Testis (tissue), 2 donors: ENCODE measurements at regions not wholly inside any gene's neighbourhood (a gene's known extent, or its start where the extent isn't known, plus 50 kb on each side); places are given as distances from the start of the nearest gene placed in this dataset.

Experiments
- DNase-seq: peaks from one replicate; pipeline ENCODE4 v3.0.0-alpha.2; 2019
- H3K27ac ChIP-seq, 2 donors: fragments of 200-600 bp; sonication (generic); one replicate each; pipeline ENCODE4 v1.5.1; 2019
- H3K27me3 ChIP-seq: fragments of 200-600 bp; sonication (generic); one replicate; pipeline ENCODE4 v1.5.1; 2019
- H3K36me3 ChIP-seq: fragments of 200-600 bp; sonication (generic); one replicate; pipeline ENCODE4 v1.5.1; 2017; ENCODE audit warnings: low read depth; ENCODE audit errors: missing control alignments
- H3K4me1 ChIP-seq: fragments of 200-600 bp; sonication (generic); one replicate; pipeline ENCODE4 v1.5.1; 2019
- H3K4me3 ChIP-seq, 2 donors: fragments of 200-600 bp; sonication (generic); one replicate each; pipeline ENCODE4 v1.5.1; 2017 to 2019
- H3K9me3 ChIP-seq: fragments of 200-600 bp; sonication (generic); one replicate; pipeline ENCODE4 v1.5.1; 2017
- POLR2A ChIP-seq: fragments of 450-650 bp; IDR thresholded peaks from one replicate; pipeline ENCODE4 v1.6.1; 2017; ENCODE audit warnings: antibody characterized with exemption, mild to moderate bottlenecking, moderate library complexity
- WGBS, 2 donors: methylation state at CpG; one replicate each; pipeline ENCODE4 v1.1.5; 2018; 5-methylcytosine and 5-hydroxymethylcytosine counted together
- intact Hi-C: fragments of 100-400 bp; cut with DNase I; formaldehyde crosslinking; loops from one replicate; pipeline ENCODE4 v1.15.1; 2023; ENCODE audit warnings: low total_unique reads
- TF ChIP-seq, protein P1 (sequence below), 3 experiments: fragments of 450-650 bp in 2 of 3; fragments of 200-600 bp in 1 of 3; sonication (generic) in 1 of 3; IDR thresholded peaks; one replicate each; pipeline ENCODE4 v1.5.1; 2016 to 2019; ENCODE audit warnings: antibody characterized with exemption in 3 of 3, mild to moderate bottlenecking in 2 of 3, moderate library complexity in 1 of 3

GRCh38 chr5:88551724-88552345 lies 283.2 kb upstream of the TMEM161B start:
- no peaks in the 10 kb centered on the region for H3K36me3 ChIP-seq
- no peaks in the 10 kb centered on the region for H3K9me3 ChIP-seq
- no peak overlapping the region for H3K27ac ChIP-seq
- 27 to 29% methylated on average over 10 of the region's 10 CpGs for whole genome bisulfite sequencing, 2 donors
- intact Hi-C loops: no loop called here
- H3K4me3 ChIP-seq: no peak overlapping the region
- no peaks in the 10 kb centered on the region for H3K27me3 ChIP-seq
- no peak for DNase-seq
- no peak for TF ChIP-seq POLR2A
- TF ChIP-seq, protein P1, sequence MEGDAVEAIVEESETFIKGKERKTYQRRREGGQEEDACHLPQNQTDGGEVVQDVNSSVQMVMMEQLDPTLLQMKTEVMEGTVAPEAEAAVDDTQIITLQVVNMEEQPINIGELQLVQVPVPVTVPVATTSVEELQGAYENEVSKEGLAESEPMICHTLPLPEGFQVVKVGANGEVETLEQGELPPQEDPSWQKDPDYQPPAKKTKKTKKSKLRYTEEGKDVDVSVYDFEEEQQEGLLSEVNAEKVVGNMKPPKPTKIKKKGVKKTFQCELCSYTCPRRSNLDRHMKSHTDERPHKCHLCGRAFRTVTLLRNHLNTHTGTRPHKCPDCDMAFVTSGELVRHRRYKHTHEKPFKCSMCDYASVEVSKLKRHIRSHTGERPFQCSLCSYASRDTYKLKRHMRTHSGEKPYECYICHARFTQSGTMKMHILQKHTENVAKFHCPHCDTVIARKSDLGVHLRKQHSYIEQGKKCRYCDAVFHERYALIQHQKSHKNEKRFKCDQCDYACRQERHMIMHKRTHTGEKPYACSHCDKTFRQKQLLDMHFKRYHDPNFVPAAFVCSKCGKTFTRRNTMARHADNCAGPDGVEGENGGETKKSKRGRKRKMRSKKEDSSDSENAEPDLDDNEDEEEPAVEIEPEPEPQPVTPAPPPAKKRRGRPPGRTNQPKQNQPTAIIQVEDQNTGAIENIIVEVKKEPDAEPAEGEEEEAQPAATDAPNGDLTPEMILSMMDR (IDR thresholded peaks at IDR 0.05): no peak
- no peaks in the 10 kb centered on the region for H3K4me1 ChIP-seq

- Histone ChIP-seq H3K36me3 (no peaks in the 10 kb centered on the region), H3K27ac (no peak overlapping the region), H3K4me1 (no peaks in the 10 kb centered on the region), H3K9me3 (no peaks in the 10 kb centered on the region), H3K4me3 (no peak overlapping the region), H3K27me3 (no peaks in the 10 kb centered on the region)
- no peak for DNase-seq
- no peak for TF ChIP-seq POLR2A
- TF ChIP-seq, protein P1 (IDR thresholded peaks at IDR 0.05): no peak
- intact Hi-C loops: no loop called here
These were observed 282.1 kb upstream of the TMEM161B start for GRCh38 chr5:88550736-88551135.

DNA sequence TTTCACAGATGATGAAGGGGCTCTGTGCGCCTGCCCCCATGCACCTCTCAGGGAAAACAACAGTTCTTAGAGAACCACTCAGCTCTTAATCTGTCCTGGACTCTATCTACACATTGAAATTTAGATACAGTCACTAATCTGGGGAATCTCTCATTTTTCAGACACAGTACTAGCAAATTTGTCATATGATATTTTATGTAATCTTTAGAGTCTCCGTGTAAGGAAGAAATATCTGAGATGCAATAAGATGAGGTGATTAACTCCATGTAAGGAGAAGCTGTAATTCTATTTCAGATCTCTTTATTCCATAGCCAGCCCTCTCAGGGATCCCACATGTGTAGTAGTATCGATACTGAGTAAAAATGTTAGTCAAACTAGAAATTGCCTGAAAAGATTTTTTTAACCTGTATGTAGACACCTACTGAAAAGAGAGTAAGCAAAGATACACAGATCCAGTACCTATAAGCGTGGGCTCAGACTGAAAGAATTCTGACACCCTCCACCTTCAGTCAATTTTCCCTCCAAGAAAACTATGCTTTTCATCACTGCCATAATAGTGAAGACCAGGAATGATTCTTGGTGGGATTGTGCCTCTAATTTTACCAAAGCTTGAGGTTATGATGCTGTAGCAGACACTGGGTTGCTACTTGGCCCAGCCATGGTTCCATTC lies 279.6 kb upstream of the TMEM161B start:
- TF ChIP-seq POLR2A: no peak
- TF ChIP-seq, protein P1 (IDR thresholded peaks at IDR 0.05): no peak
- Histone ChIP-seq H3K27me3 (no peaks in the 10 kb centered on the region), H3K4me1 (no peaks in the 10 kb centered on the region), H3K9me3 (no peaks in the 10 kb centered on the region), H3K4me3 (no peak overlapping the region), H3K27ac (no peak overlapping the region), H3K36me3 (no peaks in the 10 kb centered on the region)
- no peak for DNase-seq
- intact Hi-C loops: no loop called here
- WGBS, 2 donors: 83 to 84% methylated on average over 4 of the region's 4 CpGs

- no peaks in the 10 kb centered on the region for H3K27me3 ChIP-seq
- DNase-seq: no peak
- H3K36me3 ChIP-seq: no peaks in the 10 kb centered on the region
- TF ChIP-seq POLR2A: no peak
- TF ChIP-seq, protein P1 (IDR thresholded peaks at IDR 0.05): no peak
- intact Hi-C loops: no loop called here
- no peaks in the 10 kb centered on the region for H3K4me1 ChIP-seq
- no peaks in the 10 kb centered on the region for H3K9me3 ChIP-seq
- no peak overlapping the region for H3K27ac ChIP-seq
- no peak overlapping the region for H3K4me3 ChIP-seq
These were observed 276.7 kb upstream of the TMEM161B start for GRCh38 chr5:88545338-88545737.

DNA sequence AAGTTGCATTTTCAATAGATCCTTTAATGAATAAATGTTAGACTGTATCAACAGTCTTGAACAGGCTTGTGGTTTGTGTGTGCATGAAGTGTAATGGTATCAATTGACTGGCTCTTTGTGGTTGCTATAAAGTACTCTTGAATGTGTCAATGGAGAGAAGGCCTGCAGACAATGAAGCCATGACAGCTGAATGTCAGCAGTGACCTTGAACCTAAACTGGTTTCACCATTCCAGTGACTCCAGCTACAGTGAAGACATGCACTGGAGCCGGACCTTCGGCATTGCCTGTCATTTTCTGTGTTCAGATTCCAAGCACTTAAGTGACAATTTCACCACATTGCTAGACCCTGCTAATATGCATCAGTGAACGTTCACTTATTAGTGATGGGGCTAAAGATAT lies 276.0 kb upstream of the TMEM161B start:
- DNase-seq: no peak
- H3K27ac ChIP-seq: no peak overlapping the region
- 81 to 87% methylated on average over 3 of the region's 3 CpGs for WGBS, 2 donors

More for the DNA sequence above, 276.0 kb upstream of the TMEM161B start:
- H3K27me3 ChIP-seq: no peaks in the 10 kb centered on the region
- intact Hi-C loops: no loop called here
- no peaks in the 10 kb centered on the region for H3K36me3 ChIP-seq
- no peak overlapping the region for H3K4me3 ChIP-seq
- TF ChIP-seq, protein P1 (IDR thresholded peaks at IDR 0.05): no peak
- no peak for TF ChIP-seq POLR2A
- H3K4me1 ChIP-seq: no peaks in the 10 kb centered on the region
- no peaks in the 10 kb centered on the region for H3K9me3 ChIP-seq
